KBM-7 (cell line): ENCODE measurements at regions not wholly inside any gene's neighbourhood (a gene's known extent, or its start where the extent isn't known, plus 50 kb on each side); places are given as distances from the start of the nearest gene placed in this dataset.
"Not testable (repeated sequence)": the region's sequence is repeated elsewhere in the genome, so short reads cannot be mapped to it uniquely, and the experiment has no call there.

Source experiments
- DNase-seq: peaks from one replicate; pipeline ENCODE4 v3.0.0-alpha.2; 2015
- in situ Hi-C: fragments of 300-500 bp; cut with MboI; formaldehyde crosslinking; loops from 2 replicates; pipeline ENCODE4 v1.14.3; 2020; ENCODE audit warnings: low sequenced_read_pairs, low pct_unique_long_range_greater_than_20kb, mixed read lengths

DNA sequence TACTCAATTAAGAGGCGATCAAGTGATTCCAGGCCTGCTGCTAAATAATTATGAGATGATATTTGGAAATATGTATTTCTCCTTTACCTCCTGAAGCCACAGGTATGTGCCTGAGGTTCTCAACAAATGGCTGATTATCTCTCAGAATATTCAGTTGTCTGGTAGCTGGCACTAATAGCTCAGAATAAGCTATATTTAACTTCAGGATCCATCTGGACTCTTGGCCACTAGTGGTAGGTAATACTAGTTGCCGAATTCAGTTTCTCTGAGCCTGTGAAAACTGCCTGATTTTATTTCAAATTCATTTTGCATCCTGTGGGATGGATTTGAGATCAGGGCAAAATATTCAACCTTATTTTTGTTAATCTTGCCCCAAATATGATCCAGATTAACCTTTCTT, 499.0 kb downstream of the DIPK2A start:
- in situ Hi-C loops, result no loop called here
- DNase-seq, result no peak

GRCh38 chr3:144477593-144477992, 506.0 kb downstream of the DIPK2A start:
- in situ Hi-C loops, result no loop called here
- no peak for DNase-seq

DNA sequence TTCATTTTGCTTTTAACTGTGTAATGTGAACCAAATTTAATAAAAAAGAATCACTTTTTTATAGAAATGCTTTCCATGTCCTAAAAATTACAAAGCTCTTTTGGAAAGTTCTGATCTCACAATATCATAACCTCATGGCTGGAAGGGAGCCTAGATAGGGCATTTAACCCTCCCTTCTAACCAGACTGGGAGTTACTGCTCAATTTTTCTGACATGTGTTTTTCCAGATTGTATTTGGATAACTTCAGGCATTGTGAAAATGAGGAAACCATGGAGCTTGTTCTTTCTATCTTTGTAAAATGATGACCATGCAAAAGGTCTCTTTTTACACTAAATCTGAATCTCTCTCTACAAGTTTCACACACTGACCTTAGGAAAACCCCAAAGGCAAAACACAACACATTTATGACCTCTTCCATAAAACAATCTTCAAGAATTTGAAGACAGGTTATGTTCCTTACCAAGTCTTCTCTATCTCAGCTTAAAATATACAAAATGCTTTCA, 508.8 kb downstream of the DIPK2A start:
- DNase-seq, result no peak

DNA sequence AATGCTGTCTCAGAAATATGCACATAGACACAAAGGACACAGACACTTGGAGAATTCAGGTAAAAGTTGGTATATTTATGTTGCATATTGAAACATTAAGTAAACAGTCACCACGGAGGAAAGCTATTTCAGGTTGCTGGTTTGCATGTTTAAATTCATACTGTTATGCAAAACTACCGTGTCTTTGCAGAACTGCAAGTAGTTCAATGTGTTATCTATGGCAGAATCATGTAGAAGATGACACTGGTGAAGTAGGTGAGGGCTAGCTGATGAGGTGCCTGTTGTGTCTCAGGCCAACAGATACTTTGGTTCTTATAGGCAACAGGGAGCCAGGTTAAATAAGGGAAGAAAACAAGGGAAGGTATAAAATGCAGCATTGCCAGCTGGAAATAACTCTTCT, 511.3 kb downstream of the DIPK2A start:
- in situ Hi-C loops, result no loop called here
- DNase-seq, result no peak

More for the DNA sequence above, 508.8 kb downstream of the DIPK2A start:
- in situ Hi-C loops, result no loop called here

- no peak for DNase-seq
- in situ Hi-C loops, result no loop called here
Measured at GRCh38 chr3:144487011-144487410, 515.4 kb downstream of the DIPK2A start.

DNA sequence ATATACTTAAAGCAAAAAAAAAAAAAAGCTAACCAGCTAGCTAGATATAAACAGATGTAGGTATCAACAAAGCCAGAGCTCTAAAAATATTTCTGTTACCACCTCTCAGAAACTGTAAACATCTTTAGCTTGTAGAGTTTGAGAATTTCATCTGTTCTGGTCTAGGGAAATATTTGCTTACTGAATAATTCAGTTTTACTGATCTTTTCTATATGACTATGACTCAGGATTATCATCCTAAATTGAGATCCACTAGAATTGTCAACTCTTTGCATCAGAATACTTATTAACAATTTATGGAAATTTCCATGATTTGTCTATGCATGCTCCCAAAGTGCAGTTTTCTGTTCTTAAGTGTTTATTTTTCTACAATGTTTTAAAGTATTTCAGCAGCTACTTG, 517.3 kb downstream of the DIPK2A start:
- in situ Hi-C loops, result no loop called here
- DNase-seq, result no peak

- no peak for DNase-seq
- in situ Hi-C loops, result no loop called here
Measured at GRCh38 chr3:144491333-144491732, 519.7 kb downstream of the DIPK2A start.

DNA sequence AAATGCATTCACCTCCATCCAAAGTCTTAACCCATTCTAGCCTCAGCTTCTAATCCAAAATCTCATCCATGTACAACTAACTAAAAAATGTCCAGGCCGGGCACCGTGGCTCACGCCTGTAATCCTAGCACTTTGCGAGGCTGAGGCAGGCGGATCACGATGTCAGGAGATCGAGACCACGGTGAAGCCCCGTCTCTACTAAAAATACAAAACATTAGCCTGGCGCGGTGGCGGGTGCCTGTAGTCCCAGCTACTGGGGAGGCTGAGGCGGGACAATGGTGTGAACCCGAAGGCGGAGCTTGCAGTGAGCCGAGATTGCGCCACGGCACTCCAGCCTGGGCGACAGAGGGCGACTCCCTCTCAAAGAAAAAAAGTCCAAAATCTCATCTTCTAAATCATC, 523.0 kb downstream of the DIPK2A start:
- DNase-seq, in situ Hi-C loops: not testable (repeated sequence)

- in situ Hi-C loops, result no loop called here
- DNase-seq, result no peak
Measured at GRCh38 chr3:144496141-144496835, 524.7 kb downstream of the DIPK2A start.

- no peak for DNase-seq
- in situ Hi-C loops, result no loop called here
Measured at GRCh38 chr3:144497452-144497851, 525.8 kb downstream of the DIPK2A start.

- no peak for DNase-seq
- in situ Hi-C loops, result no loop called here
Measured at GRCh38 chr3:144499001-144499930, 527.6 kb downstream of the DIPK2A start.

- DNase-seq, result no peak
- in situ Hi-C loops, result no loop called here
Measured at GRCh38 chr3:144501467-144501866, 529.8 kb downstream of the DIPK2A start.

DNA sequence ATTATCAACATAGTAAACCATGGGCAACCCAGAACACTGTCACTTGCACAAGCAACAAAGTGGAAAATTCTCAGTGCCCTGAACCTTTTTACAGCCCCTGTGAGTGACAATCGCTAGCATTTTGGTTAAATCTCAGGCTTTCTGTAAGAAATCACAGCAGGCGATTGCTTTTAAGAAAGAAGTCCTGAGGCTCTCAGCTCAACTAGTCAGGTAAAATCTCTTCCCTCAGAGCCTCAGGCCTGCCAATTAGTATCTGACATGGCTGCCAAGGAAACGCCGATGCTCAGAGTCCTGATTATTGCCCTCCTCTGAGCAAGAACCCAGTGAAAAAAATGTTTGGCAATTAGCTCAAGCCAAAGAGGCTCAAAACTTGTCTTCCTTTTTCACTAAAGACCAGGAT, 530.8 kb downstream of the DIPK2A start:
- in situ Hi-C loops, result no loop called here
- no peak for DNase-seq

- not testable (repeated sequence) for DNase-seq
Measured at GRCh38 chr3:144506375-144506774, 534.8 kb downstream of the DIPK2A start.

GRCh38 chr3:144511346-144511745, 539.7 kb downstream of the DIPK2A start:
- in situ Hi-C loops, result no loop called here
- DNase-seq, result no peak

More at GRCh38 chr3:144506375-144506774, 534.8 kb downstream of the DIPK2A start:
- in situ Hi-C loops, result not testable (repeated sequence)

DNA sequence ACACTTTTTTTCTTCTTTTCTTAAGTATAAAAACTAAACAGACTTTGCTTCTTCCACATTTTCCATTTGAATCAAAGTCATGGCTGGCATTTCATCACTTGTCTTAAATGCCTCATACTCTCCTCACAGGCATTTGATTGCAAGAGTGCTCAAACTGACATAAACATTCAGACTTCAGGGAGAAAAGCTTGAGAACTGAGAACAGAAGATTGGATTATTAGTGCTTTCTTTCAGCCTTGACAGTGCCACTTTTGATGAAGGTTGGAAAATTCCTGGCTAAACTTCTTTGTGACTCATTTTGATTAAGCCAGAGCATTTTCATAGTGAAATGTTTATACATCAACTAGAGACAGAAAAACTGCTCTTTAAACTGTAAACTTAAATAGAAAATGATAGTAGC, 544.4 kb downstream of the DIPK2A start:
- in situ Hi-C loops, result no loop called here

DNA sequence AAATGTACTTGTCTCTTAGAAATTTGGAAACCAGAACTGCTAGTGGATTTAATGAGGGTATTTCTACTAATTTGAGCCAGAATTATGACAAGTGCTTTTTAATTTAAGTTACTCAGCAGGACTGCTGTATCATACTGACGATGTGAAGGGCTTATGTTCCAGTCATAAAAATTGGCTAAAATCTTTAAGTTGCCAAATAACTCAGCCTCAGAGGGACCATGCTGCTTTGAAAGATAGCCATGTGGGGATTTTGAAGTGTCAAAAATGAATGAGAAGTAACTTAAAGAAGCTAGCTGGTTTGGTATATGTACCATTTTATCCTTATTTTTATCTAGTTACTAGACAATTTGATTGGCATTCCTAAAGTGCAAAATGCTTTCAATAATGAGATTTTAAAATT, 545.0 kb downstream of the DIPK2A start:
- DNase-seq, result no peak
- in situ Hi-C loops, result no loop called here

More for the DNA sequence above, 544.4 kb downstream of the DIPK2A start:
- DNase-seq, result no peak

- no peak for DNase-seq
- in situ Hi-C loops, result no loop called here
Measured at GRCh38 chr3:144521131-144521530, 549.5 kb downstream of the DIPK2A start.

DNA sequence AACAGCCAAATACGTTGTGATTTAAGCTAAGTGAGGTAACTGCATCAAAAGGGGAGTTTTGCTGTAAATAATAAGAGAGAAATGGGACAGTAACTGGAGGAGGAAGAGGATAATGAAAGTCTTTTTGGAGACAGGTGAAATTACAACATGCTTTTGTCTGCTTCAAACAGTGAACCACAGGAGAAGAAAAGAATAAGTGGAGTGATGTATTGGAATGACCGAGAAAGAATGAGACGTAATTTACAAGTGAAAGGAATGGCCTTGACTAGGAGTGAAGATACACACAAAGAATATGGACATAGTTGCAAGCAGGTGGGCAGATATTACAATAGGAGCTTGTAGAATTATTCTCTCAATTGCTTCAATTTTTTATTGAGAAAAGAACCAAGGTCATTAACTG, 550.8 kb downstream of the DIPK2A start:
- in situ Hi-C loops, result no loop called here
- DNase-seq, result no peak

DNA sequence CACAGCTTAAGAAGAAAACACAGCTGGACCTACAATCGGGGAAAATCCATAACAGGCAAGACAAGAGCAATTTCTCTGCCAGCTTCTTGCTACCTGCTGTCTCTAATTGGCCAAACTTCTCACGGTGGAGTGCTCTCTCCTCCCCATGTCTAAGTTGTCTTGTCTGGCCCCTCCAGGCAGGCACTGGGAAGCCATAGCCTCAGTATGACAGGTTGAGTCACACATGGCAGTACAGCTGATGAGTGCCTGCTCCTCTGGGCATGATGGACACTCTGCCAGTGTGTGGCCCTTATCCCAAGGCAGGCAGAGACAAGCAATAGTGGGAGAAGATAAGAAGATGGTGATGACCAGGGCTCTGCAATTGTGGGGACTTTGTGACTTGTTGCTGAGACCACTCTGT, 551.8 kb downstream of the DIPK2A start:
- no peak for DNase-seq

More for the DNA sequence above, 551.8 kb downstream of the DIPK2A start:
- in situ Hi-C loops, result no loop called here
